Prostate gland (tissue), 2 donors: ENCODE measurements at regions not wholly inside any gene's neighbourhood (a gene's known extent, or its start where the extent isn't known, plus 50 kb on each side); places are given as distances from the start of the nearest gene placed in this dataset.

Experiments used
- POLR2AphosphoS5 ChIP-seq: sonication (generic); formaldehyde crosslinking; IDR thresholded peaks from one replicate; pipeline ENCODE4 v1.6.1; 2017; ENCODE audit warnings: antibody characterized with exemption
- TF ChIP-seq, protein P1 (sequence below), 4 experiments: fragments of 200-600 bp in 2 of 4; fragments of 450-650 bp in 2 of 4; sonication (generic) in 2 of 4; IDR thresholded peaks; 1 replicate in 3 of 4; 2 replicates in 1 of 4; pipeline ENCODE4 v1.5.1; 2016 to 2019; ENCODE audit warnings: antibody characterized with exemption in 4 of 4, mild to moderate bottlenecking in 2 of 4, moderate library complexity in 2 of 4

DNA sequence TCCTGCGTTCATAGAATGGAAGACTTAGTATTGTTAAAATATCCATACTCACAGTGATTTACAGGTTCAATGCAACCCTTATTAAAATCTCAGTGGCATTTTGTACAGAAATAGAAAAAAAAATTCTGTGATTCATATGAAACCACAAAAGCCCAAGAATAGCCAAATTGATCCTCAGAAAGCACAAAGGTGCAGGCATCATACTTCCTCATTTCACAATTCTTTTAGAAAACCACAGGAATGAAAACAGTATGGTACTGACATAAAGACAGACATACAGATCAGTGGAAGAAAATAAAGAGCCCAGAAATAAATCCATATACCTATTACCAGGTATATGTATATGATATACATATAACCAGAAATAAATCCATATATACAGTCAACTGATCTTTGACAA lies 86.8 kb upstream of the MEGF10 start:
- TF ChIP-seq, protein P1, sequence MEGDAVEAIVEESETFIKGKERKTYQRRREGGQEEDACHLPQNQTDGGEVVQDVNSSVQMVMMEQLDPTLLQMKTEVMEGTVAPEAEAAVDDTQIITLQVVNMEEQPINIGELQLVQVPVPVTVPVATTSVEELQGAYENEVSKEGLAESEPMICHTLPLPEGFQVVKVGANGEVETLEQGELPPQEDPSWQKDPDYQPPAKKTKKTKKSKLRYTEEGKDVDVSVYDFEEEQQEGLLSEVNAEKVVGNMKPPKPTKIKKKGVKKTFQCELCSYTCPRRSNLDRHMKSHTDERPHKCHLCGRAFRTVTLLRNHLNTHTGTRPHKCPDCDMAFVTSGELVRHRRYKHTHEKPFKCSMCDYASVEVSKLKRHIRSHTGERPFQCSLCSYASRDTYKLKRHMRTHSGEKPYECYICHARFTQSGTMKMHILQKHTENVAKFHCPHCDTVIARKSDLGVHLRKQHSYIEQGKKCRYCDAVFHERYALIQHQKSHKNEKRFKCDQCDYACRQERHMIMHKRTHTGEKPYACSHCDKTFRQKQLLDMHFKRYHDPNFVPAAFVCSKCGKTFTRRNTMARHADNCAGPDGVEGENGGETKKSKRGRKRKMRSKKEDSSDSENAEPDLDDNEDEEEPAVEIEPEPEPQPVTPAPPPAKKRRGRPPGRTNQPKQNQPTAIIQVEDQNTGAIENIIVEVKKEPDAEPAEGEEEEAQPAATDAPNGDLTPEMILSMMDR (IDR thresholded peaks at IDR 0.05) = no peak
- TF ChIP-seq POLR2AphosphoS5 = no peak
